Right renal pelvis (tissue), 4 donors: ENCODE measurements at regions not wholly inside any gene's neighbourhood (a gene's known extent, or its start where the extent isn't known, plus 50 kb on each side); places are given as distances from the start of the nearest gene placed in this dataset.
"Not testable (repeated sequence)": the region's sequence is repeated elsewhere in the genome, so short reads cannot be mapped to it uniquely, and the experiment has no call there.

Experiments used
- DNase-seq, 4 donors: peaks; one replicate each; pipeline ENCODE4 v3.0.0-alpha.2; 2013; ENCODE audit warnings: low read depth in 4 of 4, low spot score in 3 of 4, missing footprints in 1 of 4

DNA sequence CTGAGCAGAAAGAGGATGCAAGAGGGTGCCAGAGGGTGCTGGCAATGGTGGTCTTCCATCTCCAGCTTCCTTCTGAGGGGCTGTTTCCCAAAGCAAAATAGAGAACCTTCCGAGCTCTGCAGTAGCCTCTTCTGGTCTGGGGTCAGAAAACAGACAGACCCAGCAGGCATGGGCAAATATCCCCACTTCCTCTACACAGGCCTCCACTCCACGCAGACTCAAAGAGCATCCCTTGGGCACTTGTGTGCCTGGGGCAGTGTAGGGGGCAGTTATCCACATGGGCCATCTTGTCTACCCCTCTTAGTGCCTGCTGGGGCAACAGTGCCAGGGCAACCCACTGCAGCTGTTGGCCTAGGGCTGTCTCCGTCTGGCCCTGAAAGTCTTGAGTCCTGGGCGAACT is 231.9 kb downstream of the TTC8 start:
- no peak for DNase-seq

DNA sequence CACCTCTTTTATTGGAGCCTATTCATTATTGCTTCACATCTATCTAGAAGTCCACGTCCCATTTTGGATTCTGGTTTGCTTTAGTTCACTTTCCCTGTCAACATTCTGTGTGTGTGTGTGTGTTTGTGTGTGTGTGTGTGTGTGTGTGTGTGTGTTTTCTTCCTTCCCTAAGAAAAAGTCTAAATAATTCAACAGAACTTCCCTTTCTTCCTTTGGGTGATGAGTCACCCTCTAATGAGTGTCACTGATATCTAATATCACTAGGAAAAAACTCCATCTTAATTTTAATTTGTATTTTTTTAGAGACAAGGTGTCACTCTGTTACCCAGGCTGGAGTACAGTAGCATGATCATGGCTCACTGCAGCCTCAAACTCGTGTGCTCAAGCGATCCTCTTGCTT is 234.2 kb downstream of the TTC8 start:
- no peak for DNase-seq

DNA sequence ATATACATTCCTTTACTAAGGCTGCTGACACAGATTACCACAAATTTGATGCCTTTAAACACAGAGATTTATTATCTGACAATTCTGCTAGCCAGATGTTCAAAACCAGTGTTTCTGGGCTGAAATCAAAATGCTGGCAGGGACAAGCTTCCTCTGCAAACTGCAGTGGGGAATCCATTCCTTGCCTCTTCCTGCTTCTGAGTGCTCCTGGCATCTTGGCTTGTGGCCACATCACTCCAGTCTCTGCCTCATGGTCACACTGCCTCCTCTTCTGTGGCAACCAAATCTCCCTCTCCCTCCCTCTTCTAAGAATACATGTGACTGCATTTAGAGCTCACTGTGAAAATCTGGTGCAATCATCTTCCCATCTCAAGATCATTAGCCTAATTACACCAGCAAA is 235.7 kb downstream of the TTC8 start:
- DNase-seq = no peak

DNA sequence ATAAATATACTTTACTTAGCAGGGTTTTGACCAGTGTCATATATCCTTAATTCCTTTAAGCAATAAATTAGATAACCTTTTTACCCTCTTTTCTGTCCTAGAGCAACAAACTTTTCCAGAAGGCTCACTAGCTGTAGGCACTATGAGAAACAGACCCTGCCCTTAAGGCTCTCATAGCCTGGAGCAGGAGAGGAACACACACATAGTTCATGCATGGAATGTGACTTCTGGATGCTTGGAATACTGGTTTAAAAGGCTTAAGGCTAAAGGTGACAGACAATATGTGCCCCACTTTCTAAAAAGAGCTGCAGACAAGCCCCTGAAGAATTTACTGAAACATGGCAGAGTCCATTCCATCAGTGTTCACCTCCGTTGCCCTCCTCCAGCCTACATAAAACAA is 237.2 kb downstream of the TTC8 start:
- DNase-seq = no peak

DNA sequence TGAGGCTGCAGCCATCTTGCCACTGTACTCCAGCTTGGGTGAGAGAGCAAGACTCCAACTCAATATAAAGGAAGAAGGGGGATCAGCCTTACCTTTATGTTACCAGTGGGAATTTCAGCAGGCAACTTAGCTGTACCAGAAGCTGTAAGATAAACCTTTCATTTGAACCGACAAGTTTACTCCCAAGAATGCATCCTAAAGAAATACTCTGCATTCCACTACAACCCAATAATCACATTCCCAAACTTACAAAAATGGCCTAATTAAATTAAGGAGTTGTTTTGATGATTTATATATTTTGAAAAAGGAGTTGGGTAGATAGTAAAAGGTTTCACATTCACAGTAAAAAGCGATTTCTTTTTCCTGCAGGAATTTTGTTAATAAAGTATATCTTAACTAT is 241.4 kb downstream of the TTC8 start:
- DNase-seq = no peak

DNA sequence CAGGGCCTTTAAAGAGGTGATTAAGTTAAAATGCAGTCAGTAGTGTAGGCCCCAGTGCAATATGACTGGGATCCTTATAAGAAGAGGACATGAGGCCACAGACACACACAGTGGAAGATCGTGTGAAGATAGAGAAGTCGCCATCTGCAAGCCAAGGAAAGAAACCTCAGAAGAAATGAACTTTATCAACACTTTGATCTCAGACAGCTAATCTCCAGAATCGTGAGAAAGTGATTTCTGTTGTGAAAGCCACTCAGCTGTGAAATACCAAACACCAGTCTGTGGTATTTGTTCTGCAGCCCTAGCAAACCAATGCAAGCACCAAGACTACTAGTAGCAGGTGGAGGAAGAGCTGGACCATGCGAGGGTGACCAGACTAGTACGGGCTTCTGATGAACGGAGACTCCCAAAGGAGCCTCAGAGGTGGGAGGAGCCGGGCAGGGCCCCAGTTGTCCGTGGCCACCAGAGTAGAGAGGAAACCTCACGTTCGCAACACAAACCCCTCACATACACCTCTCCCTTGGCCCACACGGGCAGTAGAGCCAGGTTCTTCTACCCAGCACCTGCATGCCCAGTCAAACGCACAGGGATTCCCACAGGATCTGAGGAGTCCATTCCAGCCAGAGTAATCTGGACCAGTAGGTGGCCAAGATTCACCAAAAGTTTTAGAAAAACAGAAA is 243.0 kb downstream of the TTC8 start:
- no peak for DNase-seq

DNA sequence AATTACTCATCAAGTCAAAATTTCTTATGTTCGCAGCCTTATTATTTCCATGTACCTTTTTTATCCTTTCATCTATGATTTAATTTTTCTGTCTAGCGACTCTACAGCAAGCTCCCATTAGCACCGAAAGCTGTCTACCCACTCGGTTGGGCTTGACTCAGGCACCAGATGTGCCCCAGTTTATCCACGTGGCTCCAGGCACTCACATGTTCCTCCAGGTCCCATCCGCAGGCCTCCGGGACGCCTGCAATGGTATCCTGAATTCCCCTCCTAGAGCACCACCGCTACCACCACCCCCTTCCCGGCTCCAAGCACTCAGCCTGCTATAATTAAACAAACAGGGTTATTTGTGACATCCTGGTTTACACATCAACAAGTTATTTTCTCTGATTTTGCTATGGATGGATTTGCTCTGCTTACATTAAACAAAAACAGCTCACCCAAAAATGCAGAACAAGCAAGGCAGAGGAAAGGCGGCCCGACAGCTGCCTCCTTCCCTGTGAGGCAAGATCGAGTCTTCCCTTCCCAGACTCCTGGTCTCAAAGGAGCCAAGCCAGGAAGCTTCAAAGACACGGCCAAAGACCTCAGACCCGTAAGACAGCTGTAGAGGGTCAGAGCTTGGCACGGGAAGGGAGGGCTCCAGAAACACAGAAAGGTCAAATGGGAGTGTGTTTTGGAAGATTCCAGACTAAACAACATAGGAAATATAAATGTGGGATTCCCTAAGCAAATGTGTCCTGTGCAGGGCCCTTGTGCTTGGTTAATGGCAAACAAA is 253.8 kb downstream of the TTC8 start:
- no peak for DNase-seq

DNA sequence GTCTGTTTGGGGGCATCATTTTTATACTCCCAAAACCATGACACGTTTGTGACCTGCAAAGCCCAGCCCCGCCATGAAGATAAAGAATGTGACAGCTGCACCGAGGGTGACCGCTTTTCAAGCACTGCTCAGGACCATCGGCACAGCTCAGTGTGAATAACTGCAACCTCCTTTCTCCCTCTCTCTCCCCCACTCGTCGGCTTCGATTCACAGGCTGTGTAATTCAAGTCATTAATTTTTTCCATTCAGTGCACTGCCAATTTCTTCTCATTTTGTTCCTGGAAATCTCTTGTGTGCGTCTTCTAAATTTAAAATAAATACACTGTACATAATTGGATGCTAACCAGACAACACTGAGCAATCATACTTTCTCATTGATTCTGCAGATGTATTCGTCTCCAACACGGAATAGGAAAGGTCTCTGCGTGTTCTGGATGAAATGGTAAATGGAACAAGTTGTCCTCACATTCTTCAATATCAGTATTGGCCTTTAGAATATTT is 260.8 kb downstream of the TTC8 start:
- DNase-seq = no peak

DNA sequence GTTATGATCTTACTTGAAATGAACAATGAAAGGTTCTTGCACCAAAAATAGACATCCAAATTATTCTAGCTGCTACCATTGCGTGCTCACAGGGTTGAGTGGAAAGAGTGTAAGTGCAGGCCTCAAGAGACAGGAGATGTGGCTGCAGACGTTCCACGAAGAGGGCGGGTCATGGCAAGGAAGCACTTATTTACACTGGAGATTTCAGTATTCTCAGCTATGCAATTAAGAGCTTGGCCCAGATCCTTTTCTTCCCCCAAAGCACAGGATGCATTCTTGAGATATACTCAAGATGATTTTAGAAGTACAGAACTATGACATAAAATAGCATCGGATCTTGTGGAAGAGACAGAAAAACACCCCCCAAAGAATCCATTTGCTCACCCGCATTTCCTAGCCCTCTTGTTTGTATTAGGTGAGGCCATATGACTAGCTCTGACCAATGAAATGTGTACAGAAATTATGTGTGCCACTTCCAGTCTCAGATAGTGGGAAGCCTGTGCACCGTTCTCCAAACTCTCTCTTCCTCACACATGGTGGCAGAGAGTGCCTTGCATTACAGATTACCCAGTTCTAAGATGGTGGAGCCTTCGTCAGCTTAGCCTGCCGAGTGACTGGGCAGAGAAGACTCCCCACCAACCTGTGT is 261.4 kb downstream of the TTC8 start:
- DNase-seq = no peak

DNA sequence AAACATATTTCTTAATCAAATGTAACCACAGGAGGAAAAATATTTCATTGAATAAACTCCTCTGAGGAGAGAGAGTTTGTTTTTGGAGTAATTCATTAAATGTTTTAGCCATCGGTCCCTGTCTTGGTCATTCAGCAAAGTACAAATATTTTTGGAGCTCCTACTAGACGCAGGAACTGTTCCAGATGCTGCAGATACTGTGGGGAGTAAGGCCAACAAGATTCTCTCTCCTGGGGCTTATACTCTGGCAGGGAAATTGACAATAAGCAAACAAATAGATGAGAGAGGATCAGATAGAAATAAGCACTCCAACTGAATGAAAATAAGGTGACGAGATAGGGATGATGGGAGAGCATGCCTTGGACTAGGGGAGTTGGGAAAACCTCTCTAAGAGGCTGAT is 264.1 kb downstream of the TTC8 start:
- no peak for DNase-seq

DNA sequence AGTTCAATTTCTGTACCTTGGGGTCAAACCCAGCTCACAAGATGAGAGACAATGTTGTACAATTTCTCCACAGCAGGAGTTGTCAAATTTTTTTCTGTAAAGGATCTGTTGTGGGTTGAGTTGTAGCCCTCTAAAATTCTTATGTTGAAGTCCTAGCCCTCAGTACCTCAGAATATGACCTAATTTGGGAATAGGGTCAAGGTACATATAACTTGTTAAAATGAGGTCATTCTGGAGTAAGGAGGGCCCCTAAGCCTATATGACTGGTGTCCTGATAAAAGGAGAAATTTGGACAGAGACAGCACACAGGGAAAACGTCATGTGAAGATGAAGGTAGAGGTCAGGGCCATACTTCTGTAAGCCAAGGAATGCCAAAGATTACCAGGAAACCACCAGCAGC is 264.9 kb downstream of the TTC8 start:
- no peak for DNase-seq

DNA sequence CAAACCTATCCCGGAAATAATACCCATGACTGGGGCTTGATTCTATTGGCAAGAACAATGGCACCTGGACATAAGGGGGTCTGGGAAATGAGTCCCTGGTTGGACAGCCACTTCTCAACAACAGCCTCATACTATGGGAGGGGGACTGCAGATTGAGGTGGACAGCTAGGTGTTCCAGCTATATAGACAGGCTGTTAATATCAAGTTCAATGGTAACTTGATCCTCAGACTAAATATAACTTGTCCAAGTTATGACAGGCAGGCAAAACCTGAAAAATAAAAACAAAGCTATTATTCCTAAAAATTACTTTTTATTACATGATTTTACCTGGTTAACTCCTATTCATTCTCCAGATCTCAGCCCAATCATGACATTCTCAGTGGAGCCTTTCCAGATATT is 267.3 kb downstream of the TTC8 start:
- DNase-seq = no peak

DNA sequence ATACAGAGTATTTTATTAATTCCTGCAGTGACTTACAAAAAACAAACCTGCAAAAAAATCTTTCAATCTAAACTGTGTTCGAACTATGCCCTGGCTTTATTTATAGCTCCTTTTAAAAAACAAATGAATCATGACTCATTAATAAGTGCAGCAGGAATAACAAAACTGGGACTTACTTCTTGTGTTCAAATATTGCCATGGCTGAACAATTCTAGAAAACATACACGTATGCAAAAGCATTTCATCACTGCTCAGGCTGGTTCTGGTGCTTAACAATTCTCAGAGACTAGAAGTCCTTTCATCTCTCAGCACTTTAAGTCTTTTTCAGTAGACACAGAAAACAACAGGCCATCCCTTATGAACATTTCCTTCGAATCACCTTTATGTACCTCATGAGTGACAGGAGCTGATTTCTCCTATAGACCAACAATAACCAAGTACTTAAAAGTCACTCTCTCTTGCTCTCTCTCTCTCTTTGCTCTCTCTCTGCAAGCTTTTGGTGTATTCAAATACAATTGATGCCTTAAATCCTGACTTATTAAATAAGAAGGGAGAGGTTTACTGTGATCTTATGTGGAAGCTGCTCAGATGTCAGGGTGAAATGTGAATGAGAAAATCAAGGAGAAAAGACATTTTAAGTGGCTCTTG is 268.8 kb downstream of the TTC8 start:
- DNase-seq = no peak

DNA sequence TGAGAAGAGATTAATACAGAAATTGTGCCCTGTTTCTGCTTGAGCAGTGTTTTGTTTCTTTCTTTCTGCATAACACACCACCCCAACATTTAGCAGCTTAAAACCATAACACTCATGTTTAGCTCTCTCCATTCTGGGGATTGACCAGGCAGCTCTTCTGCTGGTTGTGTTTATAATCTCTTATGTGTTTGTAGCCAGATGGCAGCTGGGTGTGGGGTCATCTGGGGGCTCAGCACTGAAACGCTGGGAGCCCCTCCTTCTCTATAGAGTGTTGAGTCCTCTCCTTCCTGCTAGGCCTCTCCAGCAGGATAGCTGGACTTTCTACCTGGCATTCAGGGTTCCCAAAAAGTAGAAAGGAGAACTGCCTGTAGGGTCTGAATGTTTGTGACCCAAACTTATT is 270.6 kb downstream of the TTC8 start:
- DNase-seq = no peak

DNA sequence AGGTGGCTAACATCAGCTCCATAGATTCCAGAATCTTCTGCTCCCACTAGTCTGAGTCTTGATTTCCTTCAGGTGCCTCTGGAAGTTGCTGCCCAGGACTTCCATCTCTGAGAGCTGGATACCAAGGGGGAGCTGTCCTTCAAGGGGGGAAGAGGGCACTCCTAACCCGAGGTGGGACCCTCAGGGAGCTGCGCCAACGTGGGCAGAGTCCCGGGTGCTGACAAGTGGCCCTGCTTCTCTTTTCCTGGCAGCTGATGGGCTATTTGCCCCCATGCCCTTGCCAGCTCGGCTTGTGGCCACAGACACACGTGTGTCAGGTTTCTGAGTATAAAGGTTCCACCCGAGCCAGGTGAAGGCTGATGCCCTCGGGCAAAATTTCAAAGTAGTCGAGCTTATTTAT is 272.5 kb downstream of the TTC8 start:
- DNase-seq = no peak

DNA sequence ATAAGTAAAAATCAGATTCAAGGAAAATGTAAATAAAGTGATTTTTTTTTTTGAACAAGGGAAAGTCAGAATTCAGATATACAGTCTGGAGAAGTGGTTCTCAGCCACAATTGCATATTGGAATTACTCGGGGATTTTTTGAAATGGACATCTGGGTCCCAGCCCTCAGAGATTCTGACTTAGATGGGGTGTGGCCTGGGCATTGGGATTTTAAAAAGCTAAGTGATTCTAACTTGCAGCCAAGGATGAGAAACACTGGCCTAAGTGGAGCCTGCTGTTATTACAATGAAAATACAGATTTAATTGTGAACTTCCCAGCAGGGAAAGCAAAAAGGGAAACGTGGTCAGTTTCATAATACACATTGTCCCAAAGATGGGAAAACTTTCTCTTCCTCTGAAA is 273.8 kb downstream of the TTC8 start:
- no peak for DNase-seq

DNA sequence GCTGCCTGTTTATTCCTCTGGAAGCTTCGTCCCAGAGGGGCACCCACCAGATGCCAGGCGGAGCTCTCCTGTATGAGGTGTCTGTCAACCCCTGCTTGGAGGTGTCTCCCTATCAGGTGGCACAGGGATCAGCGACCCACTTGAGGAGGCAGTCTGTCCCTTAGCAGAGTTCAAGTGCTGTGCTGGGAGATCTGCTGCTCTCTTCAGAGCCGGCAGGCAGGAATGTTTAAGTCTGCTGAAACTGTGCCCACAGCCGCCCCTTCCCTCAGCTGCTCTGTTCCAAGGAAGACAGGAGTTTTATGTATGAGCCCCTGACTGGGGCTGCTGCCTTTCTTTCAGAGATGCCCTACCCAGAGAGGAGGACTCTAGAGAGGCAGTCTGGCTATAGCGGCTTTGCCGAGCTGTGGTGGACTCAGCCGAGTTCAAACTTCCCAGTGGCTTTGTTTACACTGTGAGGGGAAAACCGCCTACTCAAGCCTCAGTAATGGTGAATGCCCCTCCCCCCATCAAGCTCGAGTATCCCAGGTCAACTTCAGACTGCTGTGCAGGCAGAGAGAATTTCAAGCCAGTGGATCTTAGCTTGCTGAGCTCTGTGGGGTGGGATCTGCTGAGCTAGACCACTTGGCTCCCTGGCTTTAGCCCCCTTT is 279.8 kb downstream of the TTC8 start:
- not testable (repeated sequence) for DNase-seq

DNA sequence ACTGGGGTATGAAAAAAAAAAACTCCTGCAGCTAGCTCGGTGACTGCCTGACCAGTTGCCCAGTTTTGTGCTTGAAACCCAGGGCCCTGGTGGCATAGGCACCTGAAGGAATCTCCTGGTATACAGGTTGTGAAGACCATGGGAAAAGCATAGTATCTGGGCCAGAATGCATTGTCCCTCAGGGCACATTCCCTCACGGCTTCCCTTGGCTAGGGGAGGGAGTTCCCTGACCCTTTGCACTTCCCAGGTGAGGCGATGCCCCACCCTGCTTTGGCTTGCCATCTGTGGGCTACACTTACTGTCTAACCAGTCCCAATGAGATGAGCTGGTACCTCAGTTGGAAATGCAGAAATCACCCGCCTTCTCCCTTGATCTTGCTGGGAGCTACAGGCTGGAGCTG is 280.4 kb downstream of the TTC8 start:
- not testable (repeated sequence) for DNase-seq
